ENCODE measurements at regions not wholly inside any gene's neighbourhood (a gene's known extent, or its start where the extent isn't known, plus 50 kb on each side); places are given as distances from the start of the nearest gene placed in this dataset.

DNA sequence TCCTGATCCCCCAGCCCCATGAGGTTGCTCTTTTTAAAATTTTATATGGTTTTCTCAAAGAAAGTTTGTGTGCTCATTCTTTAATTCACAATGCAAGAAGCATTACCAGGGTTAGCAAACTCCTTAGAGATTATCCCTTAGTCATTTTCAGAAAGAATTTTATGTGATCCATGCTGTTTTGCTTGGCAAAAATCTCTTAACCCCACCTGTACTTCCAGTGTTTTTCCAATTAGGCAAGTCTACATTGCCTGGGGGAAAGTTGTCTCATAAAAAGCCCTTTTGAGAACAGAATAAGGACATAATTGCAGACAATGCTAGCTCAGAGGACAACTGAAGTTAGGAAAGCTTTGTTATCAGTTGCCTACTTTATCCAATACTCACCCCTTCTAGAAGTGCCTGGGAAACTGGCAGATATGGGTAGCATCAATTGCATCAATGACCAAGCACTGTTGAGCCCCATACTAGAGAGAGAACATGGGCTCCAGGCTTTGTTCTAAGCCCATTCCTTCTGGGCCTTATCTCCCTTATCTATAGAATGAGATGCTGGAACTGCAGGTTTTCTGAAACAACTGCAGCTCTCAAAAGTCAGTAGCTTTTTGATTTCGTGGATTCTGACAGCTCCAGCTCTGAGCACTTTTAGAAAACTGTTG, 265.9 kb upstream of the SPHKAP start:
- DNase-seq (ENCODE audit: low read depth) = no peak
- TF ChIP-seq, protein P1, sequence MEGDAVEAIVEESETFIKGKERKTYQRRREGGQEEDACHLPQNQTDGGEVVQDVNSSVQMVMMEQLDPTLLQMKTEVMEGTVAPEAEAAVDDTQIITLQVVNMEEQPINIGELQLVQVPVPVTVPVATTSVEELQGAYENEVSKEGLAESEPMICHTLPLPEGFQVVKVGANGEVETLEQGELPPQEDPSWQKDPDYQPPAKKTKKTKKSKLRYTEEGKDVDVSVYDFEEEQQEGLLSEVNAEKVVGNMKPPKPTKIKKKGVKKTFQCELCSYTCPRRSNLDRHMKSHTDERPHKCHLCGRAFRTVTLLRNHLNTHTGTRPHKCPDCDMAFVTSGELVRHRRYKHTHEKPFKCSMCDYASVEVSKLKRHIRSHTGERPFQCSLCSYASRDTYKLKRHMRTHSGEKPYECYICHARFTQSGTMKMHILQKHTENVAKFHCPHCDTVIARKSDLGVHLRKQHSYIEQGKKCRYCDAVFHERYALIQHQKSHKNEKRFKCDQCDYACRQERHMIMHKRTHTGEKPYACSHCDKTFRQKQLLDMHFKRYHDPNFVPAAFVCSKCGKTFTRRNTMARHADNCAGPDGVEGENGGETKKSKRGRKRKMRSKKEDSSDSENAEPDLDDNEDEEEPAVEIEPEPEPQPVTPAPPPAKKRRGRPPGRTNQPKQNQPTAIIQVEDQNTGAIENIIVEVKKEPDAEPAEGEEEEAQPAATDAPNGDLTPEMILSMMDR (conservative IDR thresholded peaks at IDR 0.05; ENCODE audit: control insufficient read depth, insufficient read depth, low read depth, low read length) = no peak
- no peak overlapping the region for H3K4me3 ChIP-seq (ENCODE audit: control insufficient read depth, low read depth, low read length)

DNA sequence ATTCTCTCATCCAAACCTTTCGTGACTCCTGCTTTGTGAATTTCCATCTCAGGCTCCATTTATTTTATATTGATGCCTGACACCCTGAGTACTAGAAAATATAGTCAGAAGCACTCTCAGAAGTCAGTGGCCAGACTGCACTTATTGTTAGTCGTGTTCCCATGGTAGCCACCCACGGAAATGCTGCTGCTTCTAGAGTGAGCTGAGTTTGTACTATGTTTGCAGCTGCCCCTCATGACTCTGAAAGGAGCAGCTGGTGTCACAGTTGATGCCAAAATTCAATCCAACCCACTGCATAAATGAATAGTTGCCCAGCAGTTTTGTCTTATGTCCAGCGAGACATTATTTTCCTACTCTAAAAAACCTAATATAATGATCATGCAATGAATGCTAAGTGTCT, 265.2 kb upstream of the SPHKAP start:
- peak; percentile 11 for DNase-seq (ENCODE audit: low read depth)
- TF ChIP-seq, protein P1 (conservative IDR thresholded peaks at IDR 0.05; ENCODE audit: control insufficient read depth, insufficient read depth, low read depth, low read length) = no peak
- no peak overlapping the region for H3K4me3 ChIP-seq (ENCODE audit: control insufficient read depth, low read depth, low read length)

DNA sequence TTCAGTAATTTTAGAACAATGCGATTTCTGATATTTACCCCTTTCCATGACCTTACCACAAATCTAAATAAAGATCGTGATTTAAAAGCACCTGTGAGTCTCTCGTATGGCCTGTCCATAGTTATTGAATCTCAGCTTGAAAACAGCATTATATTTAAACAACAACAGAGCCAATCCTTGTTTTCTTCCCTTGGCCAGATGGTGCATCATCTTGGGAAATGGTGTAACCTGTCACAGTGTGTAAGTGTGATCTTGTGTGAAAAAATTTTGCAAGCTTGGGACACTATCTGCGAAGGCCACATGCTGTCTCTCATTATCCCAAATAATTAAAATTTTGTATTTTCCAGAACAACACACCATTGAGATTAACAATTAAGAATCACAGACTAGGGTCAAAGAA, 262.7 kb upstream of the SPHKAP start:
- H3K4me3 ChIP-seq (ENCODE audit: control insufficient read depth, low read depth, low read length) = no peak overlapping the region
- no peak for DNase-seq (ENCODE audit: low read depth)
- TF ChIP-seq, protein P1 (conservative IDR thresholded peaks at IDR 0.05; ENCODE audit: control insufficient read depth, insufficient read depth, low read depth, low read length) = no peak

DNA sequence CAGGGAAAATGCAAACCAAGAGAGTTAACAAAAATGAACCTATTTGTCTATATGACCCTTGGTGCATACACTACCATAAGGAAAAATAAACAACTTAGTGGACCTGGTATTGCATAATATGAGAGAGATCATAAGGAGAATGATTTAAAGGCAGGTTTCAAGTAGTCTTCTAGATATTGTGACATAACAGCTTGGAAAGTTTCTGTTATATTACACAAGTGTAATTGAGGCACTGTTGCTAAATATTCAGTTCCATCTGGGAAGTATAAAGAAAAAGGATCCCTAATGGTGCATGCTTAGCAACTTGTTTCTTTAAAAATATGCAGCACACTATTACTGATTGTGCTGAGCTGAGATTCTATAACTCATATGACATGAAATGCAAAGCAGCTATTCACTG, 252.2 kb upstream of the SPHKAP start:
- TF ChIP-seq, protein P1 (conservative IDR thresholded peaks at IDR 0.05; ENCODE audit: control insufficient read depth, insufficient read depth, low read depth, low read length) = no peak

DNA sequence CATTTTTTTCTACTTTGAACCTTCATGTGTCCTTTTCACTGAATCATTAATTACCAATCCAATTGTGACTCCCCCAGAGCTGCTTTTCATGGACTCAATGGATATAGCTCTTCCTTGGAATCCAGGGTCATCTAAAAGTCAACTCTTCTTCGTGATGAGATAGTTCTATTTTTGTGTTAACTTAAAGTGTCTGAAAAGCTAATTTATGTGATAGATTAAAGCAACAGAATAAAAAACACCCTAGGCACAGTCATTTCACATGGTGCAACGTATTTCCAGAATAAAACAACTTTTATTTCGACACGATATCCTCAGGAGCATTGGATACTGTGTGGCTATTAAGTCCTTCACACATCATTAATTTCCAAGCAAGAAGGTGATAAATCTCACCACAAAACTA, 250.6 kb upstream of the SPHKAP start:
- TF ChIP-seq, protein P1 (conservative IDR thresholded peaks at IDR 0.05; ENCODE audit: control insufficient read depth, insufficient read depth, low read depth, low read length) = no peak
- no peak overlapping the region for H3K4me3 ChIP-seq (ENCODE audit: control insufficient read depth, low read depth, low read length)
- DNase-seq (ENCODE audit: low read depth) = no peak

More for the DNA sequence above, 252.2 kb upstream of the SPHKAP start:
- no peak for DNase-seq (ENCODE audit: low read depth)
- H3K4me3 ChIP-seq (ENCODE audit: control insufficient read depth, low read depth, low read length) = no peak overlapping the region

DNA sequence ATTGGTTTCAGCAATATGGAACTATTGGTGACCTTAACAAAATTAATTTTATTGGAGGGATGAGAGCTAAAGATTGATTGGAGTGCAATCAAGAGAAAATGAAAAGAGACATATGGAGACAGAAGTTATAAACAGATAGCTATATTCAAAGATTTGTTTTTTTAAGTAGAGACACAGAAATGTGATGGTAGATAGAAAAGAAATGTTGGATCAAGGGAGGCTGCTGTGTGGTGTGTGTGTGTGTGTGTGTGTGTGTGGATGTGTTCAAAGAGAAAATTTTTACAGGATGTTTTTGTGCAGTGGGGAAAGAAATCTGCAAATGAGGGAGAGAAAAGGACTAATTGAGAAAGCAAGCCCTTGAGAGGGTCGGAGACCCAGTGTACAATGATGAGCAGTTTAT, 249.5 kb upstream of the SPHKAP start:
- no peak for DNase-seq (ENCODE audit: low read depth)
- H3K4me3 ChIP-seq (ENCODE audit: control insufficient read depth, low read depth, low read length) = no peak overlapping the region
- TF ChIP-seq, protein P1 (conservative IDR thresholded peaks at IDR 0.05; ENCODE audit: control insufficient read depth, insufficient read depth, low read depth, low read length) = no peak
